Activated T-cell treated with anti-CD3 and anti-CD28 coated beads, Interleukin-2, amount 50 U/mL, for 4 hours (primary cell): ENCODE measurements at regions not wholly inside any gene's neighbourhood (a gene's known extent, or its start where the extent isn't known, plus 50 kb on each side); places are given as distances from the start of the nearest gene placed in this dataset.

Experiments used
- ATAC-seq, 2 donors: fragments of 200-7000 bp; cut with Tn5 transposase; one replicate each; pipeline ENCODE4 v1.10.0; 2021
- DNase-seq: peaks from one replicate; pipeline ENCODE4 v3.0.0-alpha.2; 2020
- H3K27me3 Mint-ChIP-seq: one replicate; pipeline ENCODE4 v1.8.0; 2021; ENCODE audit warnings: low read depth, mixed read lengths
- H3K36me3 Mint-ChIP-seq: one replicate; pipeline ENCODE4 v1.8.0; 2022; ENCODE audit warnings: mixed read lengths; ENCODE audit not compliant: insufficient read depth
- H3K4me1 Mint-ChIP-seq: one replicate; pipeline ENCODE4 v1.8.0; 2021; ENCODE audit warnings: low read depth, mixed read lengths
- H3K4me3 Mint-ChIP-seq: one replicate; pipeline ENCODE4 v1.8.0; 2021; ENCODE audit warnings: mild to moderate bottlenecking, moderate library complexity, mixed read lengths
- H3K9me3 Mint-ChIP-seq: one replicate; pipeline ENCODE4 v1.8.0; 2021; ENCODE audit warnings: mixed read lengths

GRCh38 chr1:72705921-72706320 lies 423.6 kb upstream of the NEGR1 start:
- ATAC-seq (no peak), DNase-seq (no peak)
- Mint-ChIP-seq H3K36me3 (no peaks in the 10 kb centered on the region), H3K4me1 (no peaks in the 10 kb centered on the region), H3K4me3 (no peak overlapping the region), H3K27me3 (no peaks in the 10 kb centered on the region), H3K9me3 (peaks cover 4% of the 10 kb centered on the region)

GRCh38 chr1:72704841-72705477 lies 422.6 kb upstream of the NEGR1 start:
- peaks cover 4% of the 10 kb centered on the region for H3K9me3 Mint-ChIP-seq
- H3K36me3 Mint-ChIP-seq = no peaks in the 10 kb centered on the region
- no peak overlapping the region for H3K4me3 Mint-ChIP-seq
- DNase-seq = no peak
- no peaks in the 10 kb centered on the region for H3K4me1 Mint-ChIP-seq
- ATAC-seq = no peak
- no peaks in the 10 kb centered on the region for H3K27me3 Mint-ChIP-seq

- Mint-ChIP-seq H3K27me3 (no peaks in the 10 kb centered on the region), H3K4me3 (no peak overlapping the region), H3K9me3 (peaks cover 28% of the 10 kb centered on the region), H3K4me1 (no peaks in the 10 kb centered on the region), H3K36me3 (no peaks in the 10 kb centered on the region)
- ATAC-seq (no peak), DNase-seq (no peak)
These were observed 415.1 kb upstream of the NEGR1 start for GRCh38 chr1:72697410-72697809.

GRCh38 chr1:72693899-72694298 lies 411.6 kb upstream of the NEGR1 start:
- Mint-ChIP-seq H3K36me3 (no peaks in the 10 kb centered on the region), H3K4me1 (no peaks in the 10 kb centered on the region), H3K4me3 (no peak overlapping the region), H3K9me3 (peaks cover 20% of the 10 kb centered on the region), H3K27me3 (no peaks in the 10 kb centered on the region)
- no peak for DNase-seq
- ATAC-seq = no peak

GRCh38 chr1:72693376-72693775 lies 411.0 kb upstream of the NEGR1 start:
- ATAC-seq = no peak
- H3K27me3 Mint-ChIP-seq = no peaks in the 10 kb centered on the region
- no peaks in the 10 kb centered on the region for H3K36me3 Mint-ChIP-seq
- H3K4me1 Mint-ChIP-seq = no peaks in the 10 kb centered on the region
- DNase-seq = no peak
- H3K4me3 Mint-ChIP-seq = no peak overlapping the region
- peaks cover 23% of the 10 kb centered on the region for H3K9me3 Mint-ChIP-seq

- Mint-ChIP-seq H3K36me3 (no peaks in the 10 kb centered on the region), H3K27me3 (no peaks in the 10 kb centered on the region), H3K4me1 (no peaks in the 10 kb centered on the region), H3K4me3 (no peak overlapping the region), H3K9me3 (peaks cover 25% of the 10 kb centered on the region)
- DNase-seq (no peak), ATAC-seq (no peak)
These were observed 408.5 kb upstream of the NEGR1 start for GRCh38 chr1:72690871-72691270.

- no peaks in the 10 kb centered on the region for H3K27me3 Mint-ChIP-seq
- peaks cover 5% of the 10 kb centered on the region for H3K9me3 Mint-ChIP-seq
- no peak overlapping the region for H3K4me3 Mint-ChIP-seq
- ATAC-seq (no peak), DNase-seq (no peak)
- H3K36me3 Mint-ChIP-seq = no peaks in the 10 kb centered on the region
- no peaks in the 10 kb centered on the region for H3K4me1 Mint-ChIP-seq
These were observed 396.3 kb upstream of the NEGR1 start for GRCh38 chr1:72678683-72679082.

- no peak for ATAC-seq
- H3K36me3 Mint-ChIP-seq = no peaks in the 10 kb centered on the region
- no peak for DNase-seq
- H3K4me3 Mint-ChIP-seq = no peak overlapping the region
- H3K9me3 Mint-ChIP-seq = peaks cover 5% of the 10 kb centered on the region
- no peaks in the 10 kb centered on the region for H3K4me1 Mint-ChIP-seq
- no peaks in the 10 kb centered on the region for H3K27me3 Mint-ChIP-seq
These were observed 388.6 kb upstream of the NEGR1 start for GRCh38 chr1:72670902-72671301.

- H3K36me3 Mint-ChIP-seq = no peaks in the 10 kb centered on the region
- no peak for ATAC-seq
- peaks cover 21% of the 10 kb centered on the region for H3K9me3 Mint-ChIP-seq
- no peaks in the 10 kb centered on the region for H3K4me1 Mint-ChIP-seq
- no peak overlapping the region for H3K4me3 Mint-ChIP-seq
- no peak for DNase-seq
- no peaks in the 10 kb centered on the region for H3K27me3 Mint-ChIP-seq
These were observed 380.6 kb upstream of the NEGR1 start for GRCh38 chr1:72662918-72663317.

GRCh38 chr1:72650843-72651435 lies 368.6 kb upstream of the NEGR1 start:
- no peaks in the 10 kb centered on the region for H3K36me3 Mint-ChIP-seq
- no peaks in the 10 kb centered on the region for H3K4me1 Mint-ChIP-seq
- peaks cover 10% of the 10 kb centered on the region for H3K9me3 Mint-ChIP-seq
- H3K27me3 Mint-ChIP-seq = no peaks in the 10 kb centered on the region
- H3K4me3 Mint-ChIP-seq = no peak overlapping the region
- ATAC-seq (no peak), DNase-seq (no peak)

- H3K36me3 Mint-ChIP-seq = no peaks in the 10 kb centered on the region
- no peaks in the 10 kb centered on the region for H3K27me3 Mint-ChIP-seq
- H3K4me3 Mint-ChIP-seq = no peak overlapping the region
- peaks cover 10% of the 10 kb centered on the region for H3K9me3 Mint-ChIP-seq
- ATAC-seq = no peak
- DNase-seq = no peak
- H3K4me1 Mint-ChIP-seq = no peaks in the 10 kb centered on the region
These were observed 367.7 kb upstream of the NEGR1 start for GRCh38 chr1:72649991-72650390.

- H3K9me3 Mint-ChIP-seq = peaks cover 13% of the 10 kb centered on the region
- no peak for DNase-seq
- no peaks in the 10 kb centered on the region for H3K4me1 Mint-ChIP-seq
- no peaks in the 10 kb centered on the region for H3K27me3 Mint-ChIP-seq
- H3K36me3 Mint-ChIP-seq = no peaks in the 10 kb centered on the region
- ATAC-seq = no peak
- no peak overlapping the region for H3K4me3 Mint-ChIP-seq
These were observed 367.0 kb upstream of the NEGR1 start for GRCh38 chr1:72649211-72649888.

- Mint-ChIP-seq H3K36me3 (no peaks in the 10 kb centered on the region), H3K9me3 (peaks cover 19% of the 10 kb centered on the region), H3K27me3 (no peaks in the 10 kb centered on the region), H3K4me1 (no peaks in the 10 kb centered on the region), H3K4me3 (no peak overlapping the region)
- ATAC-seq = no peak
- no peak for DNase-seq
These were observed 366.1 kb upstream of the NEGR1 start for GRCh38 chr1:72648465-72648864.

- Mint-ChIP-seq H3K36me3 (no peaks in the 10 kb centered on the region), H3K4me3 (no peak overlapping the region), H3K9me3 (peaks cover 12% of the 10 kb centered on the region), H3K27me3 (no peaks in the 10 kb centered on the region), H3K4me1 (no peaks in the 10 kb centered on the region)
- ATAC-seq (no peak), DNase-seq (no peak)
These were observed 360.8 kb upstream of the NEGR1 start for GRCh38 chr1:72643142-72643541.

- ATAC-seq = no peak
- DNase-seq = no peak
- no peaks in the 10 kb centered on the region for H3K36me3 Mint-ChIP-seq
- H3K4me1 Mint-ChIP-seq = no peaks in the 10 kb centered on the region
- H3K9me3 Mint-ChIP-seq = peaks cover 3% of the 10 kb centered on the region
- H3K4me3 Mint-ChIP-seq = no peak overlapping the region
- no peaks in the 10 kb centered on the region for H3K27me3 Mint-ChIP-seq
These were observed 355.3 kb upstream of the NEGR1 start for GRCh38 chr1:72637593-72637992.
